ENCODE measurements at regions not wholly inside any gene's neighbourhood (a gene's known extent, or its start where the extent isn't known, plus 50 kb on each side); places are given as distances from the start of the nearest gene placed in this dataset.

GRCh38 chr5:125169396-125169795 is 423.0 kb upstream of the ZNF608 start:
- no peak for TF ChIP-seq POLR2A (IDR thresholded peaks at IDR 0.05)
- no peak for TF ChIP-seq CTCF (IDR thresholded peaks at IDR 0.05)
- no peak overlapping the region for H3K4me3 ChIP-seq (ENCODE audit: low read depth, poor library complexity, severe bottlenecking)
- intact Hi-C loops (cut with DNase I; ENCODE audit: low total_unique reads), result no loop called here
- WGBS, 2 donors, result 77 to 88% methylated on average over 1 of the region's 1 CpG
- DNase-seq (ENCODE audit: low spot score in 2 of 2), result no peak

GRCh38 chr5:125171641-125172040 is 425.2 kb upstream of the ZNF608 start:
- DNase-seq (ENCODE audit: low spot score in 2 of 2), result no peak
- intact Hi-C loops (cut with DNase I; ENCODE audit: low total_unique reads), result no loop called here
- no peak overlapping the region for H3K4me3 ChIP-seq (ENCODE audit: low read depth, poor library complexity, severe bottlenecking)
- WGBS, 2 donors, result 43 to 81% methylated on average over 1 of the region's 1 CpG
- TF ChIP-seq CTCF (IDR thresholded peaks at IDR 0.05), result no peak
- no peak for TF ChIP-seq POLR2A (IDR thresholded peaks at IDR 0.05)

DNA sequence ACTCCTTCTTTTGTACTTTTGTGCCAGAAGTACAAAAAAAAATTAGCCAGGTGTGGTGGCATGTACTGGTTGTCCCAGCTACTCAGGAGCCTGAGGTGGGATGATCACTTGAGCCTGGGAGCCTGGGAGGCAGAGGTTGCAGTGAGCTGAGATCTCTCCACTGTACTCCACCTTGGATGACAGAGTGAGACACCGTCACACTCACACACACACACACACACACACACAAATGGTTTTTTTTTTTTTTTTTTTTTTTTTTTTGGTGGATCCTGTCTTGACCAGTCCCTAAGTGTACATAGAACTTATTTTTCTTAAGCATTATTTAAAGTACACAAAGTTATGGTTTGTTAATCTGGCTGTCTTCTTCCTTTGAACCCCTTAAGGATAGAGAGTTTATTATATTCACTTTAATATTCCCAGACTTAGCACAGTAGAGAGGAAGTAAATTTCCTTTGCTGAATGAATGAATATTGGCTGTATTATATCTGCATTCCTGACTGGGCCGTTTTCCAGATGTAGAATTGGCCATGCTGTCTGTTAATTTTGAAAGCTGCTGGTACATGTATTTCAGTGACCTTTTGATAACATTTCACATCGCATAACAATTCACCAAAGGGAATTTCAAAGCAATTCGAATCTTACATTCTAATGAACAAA is 429.0 kb upstream of the ZNF608 start:
- TF ChIP-seq POLR2A (IDR thresholded peaks at IDR 0.05) (no peak), CTCF (IDR thresholded peaks at IDR 0.05) (no peak)
- H3K4me3 ChIP-seq (ENCODE audit: low read depth, poor library complexity, severe bottlenecking), result no peak overlapping the region
- no peak for DNase-seq (ENCODE audit: low spot score in 2 of 2)
- 40 to 47% methylated on average over 4 of the region's 4 CpGs for WGBS, 2 donors
- intact Hi-C loops (cut with DNase I; ENCODE audit: low total_unique reads), result no loop called here

- no peak overlapping the region for H3K4me3 ChIP-seq (ENCODE audit: low read depth, poor library complexity, severe bottlenecking)
- intact Hi-C loops (cut with DNase I; ENCODE audit: low total_unique reads), result no loop called here
- DNase-seq (ENCODE audit: low spot score in 2 of 2), result no peak
- no peak for TF ChIP-seq POLR2A (IDR thresholded peaks at IDR 0.05)
- TF ChIP-seq CTCF (IDR thresholded peaks at IDR 0.05), result no peak
- 51 to 61% methylated on average over 2 of the region's 2 CpGs for WGBS, 2 donors
Observed at GRCh38 chr5:125176005-125176390, 429.6 kb upstream of the ZNF608 start.

GRCh38 chr5:125177340-125177739 is 430.9 kb upstream of the ZNF608 start:
- WGBS, 2 donors, result 95 to 97% methylated on average over 4 of the region's 4 CpGs
- intact Hi-C loops (cut with DNase I; ENCODE audit: low total_unique reads), result no loop called here
- DNase-seq (ENCODE audit: low spot score in 2 of 2), result no peak
- no peak overlapping the region for H3K4me3 ChIP-seq (ENCODE audit: low read depth, poor library complexity, severe bottlenecking)
- no peak for TF ChIP-seq POLR2A (IDR thresholded peaks at IDR 0.05)

DNA sequence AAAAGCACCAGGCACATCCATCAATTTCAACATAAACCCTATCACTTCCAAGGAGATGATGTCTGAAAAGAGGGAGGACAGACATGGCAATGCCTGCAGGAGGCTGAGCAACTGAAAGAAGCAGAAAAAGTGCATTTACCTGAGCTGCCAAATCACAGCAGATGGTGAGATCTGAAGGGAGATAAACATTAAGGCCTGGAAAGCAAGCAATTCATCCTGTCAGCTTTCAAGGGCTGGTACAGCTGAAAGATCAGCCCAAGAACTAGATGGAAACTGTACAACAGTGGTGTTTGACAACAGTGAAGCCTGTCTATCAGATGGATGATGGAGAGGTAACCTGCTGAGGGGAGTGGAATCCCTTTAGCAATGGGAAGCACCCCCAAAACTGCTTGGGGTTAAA is 433.2 kb upstream of the ZNF608 start:
- H3K4me3 ChIP-seq (ENCODE audit: low read depth, poor library complexity, severe bottlenecking), result no peak overlapping the region
- TF ChIP-seq POLR2A (IDR thresholded peaks at IDR 0.05) (no peak), CTCF (IDR thresholded peaks at IDR 0.05) (no peak)
- intact Hi-C loops (cut with DNase I; ENCODE audit: low total_unique reads), result no loop called here
- DNase-seq (ENCODE audit: low spot score in 2 of 2), result no peak

Data from lower leg skin (tissue), 4 donors.